Keratinocyte (primary cell): ENCODE measurements at regions not wholly inside any gene's neighbourhood (a gene's known extent, or its start where the extent isn't known, plus 50 kb on each side); places are given as distances from the start of the nearest gene placed in this dataset.
"Not testable (repeated sequence)": the region's sequence is repeated elsewhere in the genome, so short reads cannot be mapped to it uniquely, and the experiment has no call there.

Experiments
- DNase-seq: peaks from one replicate; pipeline ENCODE4 v3.0.0-alpha.2; 2011; ENCODE audit warnings: low read depth, missing footprints, low spot score
- FAIRE-seq: peaks from 2 replicates; lab custom pipeline; 2011; peaks lifted over from hg19 to GRCh38; lab: Jason Lieb, UNC
- H2AFZ ChIP-seq: 2 replicates; pipeline ENCODE4 v1.6.0; 2012; ENCODE audit warnings: low read length, control low read depth, inconsistent platforms; ENCODE audit not compliant: control insufficient read depth
- H3K27ac ChIP-seq: 2 replicates; pipeline ENCODE4 v1.5.1; 2011; ENCODE audit warnings: low read length; ENCODE audit not compliant: control insufficient read depth, insufficient read depth
- H3K27me3 ChIP-seq: 3 replicates; pipeline ENCODE4 v1.6.0; 2011; ENCODE audit warnings: low read length; ENCODE audit not compliant: control insufficient read depth, insufficient read depth; ENCODE audit errors: extremely low read depth
- H3K36me3 ChIP-seq, 2 experiments: 2 replicates in 1 of 2; 3 replicates in 1 of 2; pipeline ENCODE4 v1.5.1; 2011; ENCODE audit warnings: low read length in 2 of 2, mild to moderate bottlenecking in 1 of 2; ENCODE audit not compliant: control insufficient read depth in 2 of 2, insufficient read depth in 2 of 2; ENCODE audit errors: extremely low read depth in 1 of 2
- H3K4me1 ChIP-seq: 3 replicates; pipeline ENCODE4 v1.5.1; 2011; ENCODE audit warnings: low read length; ENCODE audit not compliant: control insufficient read depth, insufficient read depth; ENCODE audit errors: extremely low read depth
- H3K4me2 ChIP-seq: 3 replicates; pipeline ENCODE4 v1.6.0; 2011; ENCODE audit warnings: low read depth, low read length; ENCODE audit not compliant: control insufficient read depth, insufficient read depth; ENCODE audit errors: extremely low read depth
- H3K4me3 ChIP-seq, 3 experiments: fragments of 200-600 bp in 1 of 3; sonication (generic) in 1 of 3; 2 replicates in 2 of 3; 3 replicates in 1 of 3; pipeline ENCODE4 v1.5.1; 2011 to 2016; ENCODE audit warnings: low read length in 3 of 3, mild to moderate bottlenecking in 3 of 3, control low read depth in 2 of 3, inconsistent platforms in 1 of 3, low read depth in 1 of 3, mixed read lengths in 1 of 3, mixed run types in 1 of 3, moderate library complexity in 1 of 3; ENCODE audit not compliant: control insufficient read depth in 2 of 3, insufficient read depth in 2 of 3; ENCODE audit errors: extremely low read depth in 1 of 3
- H3K79me2 ChIP-seq: 2 replicates; pipeline ENCODE4 v1.6.0; 2012; ENCODE audit warnings: low read length; ENCODE audit not compliant: control insufficient read depth, insufficient read depth
- H3K9ac ChIP-seq: 3 replicates; pipeline ENCODE4 v1.6.0; 2011; ENCODE audit warnings: low read length; ENCODE audit not compliant: control insufficient read depth, insufficient read depth; ENCODE audit errors: extremely low read depth
- H3K9me1 ChIP-seq: 3 replicates; pipeline ENCODE4 v1.6.0; 2011; ENCODE audit warnings: low read length; ENCODE audit not compliant: control insufficient read depth, insufficient read depth; ENCODE audit errors: extremely low read depth
- H3K9me3 ChIP-seq: 2 replicates; pipeline ENCODE4 v1.5.1; 2012; ENCODE audit warnings: low read depth, low read length; ENCODE audit not compliant: control insufficient read depth
- H4K20me1 ChIP-seq: 3 replicates; pipeline ENCODE4 v1.6.0; 2011; ENCODE audit warnings: low read length; ENCODE audit not compliant: control insufficient read depth, insufficient read depth; ENCODE audit errors: extremely low read depth
- EZH2 ChIP-seq: IDR thresholded peaks from one replicate; pipeline ENCODE4 v1.6.1; 2012; ENCODE audit warnings: inconsistent platforms, mild to moderate bottlenecking, low read length, moderate library complexity
- dilution Hi-C: fragments of 300-500 bp; cut with MboI; formaldehyde crosslinking; loops from one replicate; pipeline ENCODE4 v1.7.0; 2020; ENCODE audit warnings: low sequenced_read_pairs; ENCODE audit not compliant: extremely low pct_ligation_motif_present
- TF ChIP-seq, protein P1 (sequence below), 3 experiments: IDR thresholded peaks in 1 of 3; conservative IDR thresholded peaks in 1 of 3; optimal IDR thresholded peaks in 1 of 3; 2 replicates in 2 of 3; 3 replicates in 1 of 3; pipeline versions ENCODE3 to v1.5.1; 2011; ENCODE audit warnings: low read length in 3 of 3, mild to moderate bottlenecking in 3 of 3, moderate library complexity in 2 of 3, control low read depth in 1 of 3, inconsistent platforms in 1 of 3; ENCODE audit not compliant: insufficient read depth in 2 of 3; ENCODE audit errors: extremely low read depth in 1 of 3

DNA sequence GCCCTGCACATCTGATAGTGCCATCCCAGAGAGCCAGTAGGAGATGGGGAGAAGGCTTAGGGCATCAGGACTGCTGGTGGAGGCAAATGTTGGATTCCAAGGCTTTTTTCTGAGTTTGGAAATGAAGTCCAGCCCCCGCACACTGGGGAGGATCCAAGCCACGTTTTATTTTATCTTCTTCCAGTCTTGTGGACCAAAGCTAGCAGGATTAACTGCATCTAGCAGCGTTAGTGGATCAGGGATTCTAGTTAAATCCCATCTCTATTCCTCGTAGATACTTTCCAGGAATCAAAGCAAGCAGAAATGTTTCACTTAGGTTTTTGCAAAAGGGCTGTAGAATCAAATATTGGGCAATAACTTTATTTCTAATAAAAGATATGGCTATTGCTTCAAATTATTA is 114.7 kb upstream of the OR13F1 start:
- Histone ChIP-seq H4K20me1 (no peaks in the 10 kb centered on the region), H3K79me2 (no peaks in the 10 kb centered on the region), H3K9me3 (no peaks in the 10 kb centered on the region), H3K9ac (no peak overlapping the region), H3K27ac (no peak overlapping the region), H3K27me3 (no peaks in the 10 kb centered on the region), H3K4me2 (no peak overlapping the region), H3K4me1 (no peaks in the 10 kb centered on the region), H2AFZ (no peak overlapping the region), H3K9me1 (no peaks in the 10 kb centered on the region), H3K4me3 (no peak overlapping the region), H3K36me3 (no peaks in the 10 kb centered on the region)
- FAIRE-seq (no peak), DNase-seq (no peak)
- dilution Hi-C loops = no loop called here
- TF ChIP-seq, protein P1, sequence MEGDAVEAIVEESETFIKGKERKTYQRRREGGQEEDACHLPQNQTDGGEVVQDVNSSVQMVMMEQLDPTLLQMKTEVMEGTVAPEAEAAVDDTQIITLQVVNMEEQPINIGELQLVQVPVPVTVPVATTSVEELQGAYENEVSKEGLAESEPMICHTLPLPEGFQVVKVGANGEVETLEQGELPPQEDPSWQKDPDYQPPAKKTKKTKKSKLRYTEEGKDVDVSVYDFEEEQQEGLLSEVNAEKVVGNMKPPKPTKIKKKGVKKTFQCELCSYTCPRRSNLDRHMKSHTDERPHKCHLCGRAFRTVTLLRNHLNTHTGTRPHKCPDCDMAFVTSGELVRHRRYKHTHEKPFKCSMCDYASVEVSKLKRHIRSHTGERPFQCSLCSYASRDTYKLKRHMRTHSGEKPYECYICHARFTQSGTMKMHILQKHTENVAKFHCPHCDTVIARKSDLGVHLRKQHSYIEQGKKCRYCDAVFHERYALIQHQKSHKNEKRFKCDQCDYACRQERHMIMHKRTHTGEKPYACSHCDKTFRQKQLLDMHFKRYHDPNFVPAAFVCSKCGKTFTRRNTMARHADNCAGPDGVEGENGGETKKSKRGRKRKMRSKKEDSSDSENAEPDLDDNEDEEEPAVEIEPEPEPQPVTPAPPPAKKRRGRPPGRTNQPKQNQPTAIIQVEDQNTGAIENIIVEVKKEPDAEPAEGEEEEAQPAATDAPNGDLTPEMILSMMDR (optimal IDR thresholded peaks at IDR 0.05 in 1 of 3, IDR thresholded peaks at IDR 0.05 in 1 of 3, conservative IDR thresholded peaks at IDR 0.05 in 1 of 3; ENCODE audit: extremely low read depth in 1 of 3, insufficient read depth in 2 of 3, low read length in 3 of 3) = no peak
- TF ChIP-seq EZH2 = no peak

- H3K9ac ChIP-seq, H3K79me2 ChIP-seq, H3K36me3 ChIP-seq, FAIRE-seq, dilution Hi-C loops, H3K4me2 ChIP-seq, H3K27me3 ChIP-seq, H4K20me1 ChIP-seq, H3K27ac ChIP-seq, H3K4me1 ChIP-seq, H3K4me3 ChIP-seq, H2AFZ ChIP-seq, DNase-seq, H3K9me1 ChIP-seq, H3K9me3 ChIP-seq: not testable (repeated sequence)
These were observed 109.2 kb upstream of the OR13F1 start for GRCh38 chr9:104394901-104395300.

GRCh38 chr9:104412238-104412637 is 91.8 kb upstream of the OR13F1 start:
- no peak overlapping the region for H2AFZ ChIP-seq
- H3K9me1 ChIP-seq = no peaks in the 10 kb centered on the region

More at GRCh38 chr9:104412238-104412637, 91.8 kb upstream of the OR13F1 start:
- Histone ChIP-seq H4K20me1 (no peaks in the 10 kb centered on the region), H3K4me2 (no peak overlapping the region), H3K27ac (no peak overlapping the region), H3K27me3 (no peaks in the 10 kb centered on the region), H3K4me3 (no peak overlapping the region), H3K4me1 (no peaks in the 10 kb centered on the region), H3K79me2 (no peaks in the 10 kb centered on the region), H3K9me3 (no peaks in the 10 kb centered on the region), H3K36me3 (no peaks in the 10 kb centered on the region), H3K9ac (no peak overlapping the region)
- FAIRE-seq (no peak), DNase-seq (no peak)
- TF ChIP-seq, protein P1 (optimal IDR thresholded peaks at IDR 0.05 in 1 of 3, IDR thresholded peaks at IDR 0.05 in 1 of 3, conservative IDR thresholded peaks at IDR 0.05 in 1 of 3; ENCODE audit: extremely low read depth in 1 of 3, insufficient read depth in 2 of 3, low read length in 3 of 3) = no peak
- TF ChIP-seq EZH2 = no peak
- dilution Hi-C loops = no loop called here
